HG03025 (cell line): ENCODE measurements at regions not wholly inside any gene's neighbourhood (a gene's known extent, or its start where the extent isn't known, plus 50 kb on each side); places are given as distances from the start of the nearest gene placed in this dataset.

Experiments
- ATAC-seq: cut with Tn5 transposase; IDR thresholded peaks from one replicate; pipeline ENCODE4 v1.9.1; 2021; ENCODE audit warnings: mild to moderate bottlenecking, moderate library complexity; ENCODE audit not compliant: unreplicated experiment, low FRiP score

DNA sequence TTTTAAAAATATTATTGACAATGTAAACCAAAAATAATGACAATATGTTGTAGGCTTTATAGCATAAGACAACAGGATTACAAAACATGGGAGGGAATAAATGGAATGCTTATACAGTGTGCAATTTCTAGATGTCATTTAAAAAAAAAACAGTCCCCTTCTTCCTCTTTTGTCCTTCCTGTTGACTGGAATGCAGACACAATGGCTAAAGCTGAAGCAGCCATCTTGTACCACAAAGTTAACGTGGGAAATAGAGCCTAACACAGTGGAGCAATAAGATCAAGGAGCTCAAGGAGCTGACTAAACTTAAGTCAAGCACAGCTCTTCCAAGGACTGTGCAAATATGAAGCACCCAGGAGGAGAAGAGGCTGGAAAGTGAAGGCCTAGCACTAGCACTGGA lies 208.1 kb downstream of the ARHGAP12 start:
- no peak for ATAC-seq

DNA sequence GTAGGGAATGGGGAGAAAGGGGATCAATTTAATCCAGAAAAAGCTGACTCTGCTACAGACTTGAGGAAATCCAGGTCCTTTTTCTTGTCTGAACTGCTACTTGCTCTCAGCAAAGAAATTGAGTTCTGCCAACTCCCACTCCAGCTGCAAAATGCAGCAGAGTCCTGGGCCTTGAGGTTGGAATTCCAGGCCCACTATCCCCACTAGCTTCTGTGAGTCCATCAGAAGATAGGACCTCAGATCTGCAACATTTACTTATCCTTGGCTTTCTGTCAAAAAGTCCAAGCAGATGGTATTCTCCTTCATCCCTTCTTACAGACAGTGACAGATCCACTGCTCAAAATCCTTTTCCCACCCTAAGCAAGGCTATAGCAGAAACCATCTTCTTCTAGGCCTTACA lies 219.2 kb downstream of the ARHGAP12 start:
- ATAC-seq, result no peak

- ATAC-seq, result no peak
Measured at GRCh38 chr10:31709028-31709427, 219.6 kb downstream of the ARHGAP12 start.

- no peak for ATAC-seq
Measured at GRCh38 chr10:31708474-31708873, 220.2 kb downstream of the ARHGAP12 start.

DNA sequence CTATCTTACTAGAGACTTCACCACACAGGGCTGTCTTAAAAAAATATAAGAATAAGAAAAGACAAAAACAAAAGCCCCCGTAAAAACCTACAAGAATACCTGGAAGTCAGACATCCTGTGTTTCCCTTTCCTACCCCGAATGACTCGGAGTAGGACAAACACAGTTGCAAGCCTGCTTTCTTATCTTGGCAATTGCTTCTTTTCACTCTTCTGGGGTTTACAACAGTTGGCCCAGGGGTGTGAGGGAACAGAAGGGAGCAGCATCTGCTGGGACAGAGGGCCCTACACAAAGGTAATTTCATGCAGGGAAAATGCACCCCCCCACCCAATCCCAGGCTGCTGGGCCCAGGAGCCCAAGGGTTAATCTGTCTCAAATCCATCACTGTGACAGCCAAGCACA lies 220.6 kb downstream of the ARHGAP12 start:
- ATAC-seq, result peak; percentile 1

DNA sequence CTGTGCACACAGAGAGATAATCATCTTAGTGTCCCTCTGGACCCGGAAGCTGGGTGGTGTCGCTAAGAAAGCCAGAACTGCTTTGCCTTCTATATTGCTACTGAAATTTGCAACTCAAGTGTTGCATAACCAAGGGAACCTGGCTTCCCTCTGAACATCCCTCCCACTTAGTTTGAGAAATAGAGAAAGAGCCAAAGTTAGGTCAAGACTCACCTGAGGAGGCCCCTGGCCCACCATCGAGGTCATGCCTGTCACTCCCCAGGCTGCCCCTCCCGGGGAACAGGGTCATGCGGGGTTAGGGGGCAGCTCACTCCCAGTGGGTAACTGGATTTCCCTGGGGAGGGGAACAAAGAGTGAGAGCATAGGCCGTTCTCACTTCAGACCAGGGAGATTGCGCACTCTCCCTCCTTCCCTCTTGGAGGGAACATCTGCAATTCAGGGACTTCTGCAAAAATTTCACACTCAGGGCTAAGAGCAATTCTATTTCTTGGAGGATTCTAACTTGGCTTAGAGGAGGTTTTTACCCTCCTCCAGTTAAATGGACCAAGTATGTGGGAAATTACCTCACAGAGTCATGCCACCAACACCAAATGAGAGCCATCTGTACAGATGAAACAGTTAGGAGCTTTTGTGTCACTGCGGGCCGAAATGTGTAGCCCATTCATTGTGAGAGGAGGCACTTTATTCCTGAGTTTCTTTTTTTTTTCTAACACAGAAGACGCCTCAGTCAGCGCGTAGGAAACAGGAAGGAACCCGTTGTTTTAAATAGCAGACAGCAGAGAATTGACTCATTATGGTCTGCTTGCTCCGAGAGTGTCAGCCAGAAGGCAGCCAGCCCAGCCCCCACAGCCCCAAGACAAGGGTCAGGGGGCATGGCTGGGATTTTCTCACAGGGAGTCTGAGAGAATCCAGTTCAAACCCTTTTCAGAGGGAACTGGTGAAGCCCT lies 221.3 kb downstream of the ARHGAP12 start:
- ATAC-seq, result peak; percentile 82

GRCh38 chr10:31706464-31707092 lies 222.1 kb downstream of the ARHGAP12 start:
- ATAC-seq, result no peak

GRCh38 chr10:31705136-31705535 lies 223.5 kb downstream of the ARHGAP12 start:
- no peak for ATAC-seq

DNA sequence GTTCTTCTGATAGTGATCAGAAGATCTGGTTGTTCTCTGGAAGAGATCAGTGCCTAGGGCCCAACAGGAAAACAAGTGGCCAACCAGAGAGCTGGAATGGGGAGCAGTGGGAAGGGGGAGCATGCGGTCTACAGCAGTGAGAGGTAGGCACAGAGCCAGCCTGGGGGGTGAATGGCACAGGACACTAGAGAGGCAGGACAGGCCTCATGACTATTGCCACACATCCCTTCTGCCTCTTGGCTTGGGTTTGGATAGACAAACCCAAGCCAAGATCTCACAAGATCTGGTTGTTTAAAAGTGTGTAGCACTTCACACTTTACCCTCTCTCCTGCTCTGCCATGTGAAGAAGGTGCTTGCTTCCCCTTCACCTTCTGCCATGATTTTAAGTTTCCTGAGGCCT lies 224.4 kb downstream of the ARHGAP12 start:
- ATAC-seq, result no peak

GRCh38 chr10:31702954-31703353 lies 225.7 kb downstream of the ARHGAP12 start:
- ATAC-seq, result no peak

- no peak for ATAC-seq
Measured at GRCh38 chr10:31702005-31702404, 226.6 kb downstream of the ARHGAP12 start.

GRCh38 chr10:31701546-31701945 lies 227.1 kb downstream of the ARHGAP12 start:
- ATAC-seq, result no peak

DNA sequence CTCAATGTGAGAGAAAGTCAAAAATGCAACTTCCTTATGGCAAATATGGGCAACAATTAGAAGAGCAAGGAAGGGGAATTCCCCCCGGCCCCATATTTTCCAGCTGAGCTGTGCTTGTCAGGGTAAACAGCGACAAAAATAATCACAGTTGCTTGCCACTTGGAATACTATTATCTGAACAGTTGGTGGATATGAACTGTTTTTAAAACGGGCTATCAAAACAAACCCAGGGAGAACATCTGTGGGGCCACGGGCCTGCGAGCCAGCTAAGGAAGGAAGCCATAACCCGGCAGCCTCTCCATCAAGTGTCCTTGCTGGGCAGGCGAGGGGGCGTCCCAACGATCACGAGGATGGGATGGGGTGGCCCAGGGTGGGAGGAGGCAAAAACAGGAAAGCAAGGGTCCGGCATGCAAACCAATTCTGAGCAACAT lies 228.4 kb downstream of the ARHGAP12 start:
- no peak for ATAC-seq

GRCh38 chr10:31698181-31698830 lies 230.3 kb downstream of the ARHGAP12 start:
- ATAC-seq, result no peak

- no peak for ATAC-seq
Measured at GRCh38 chr10:31697271-31698180, 231.1 kb downstream of the ARHGAP12 start.

DNA sequence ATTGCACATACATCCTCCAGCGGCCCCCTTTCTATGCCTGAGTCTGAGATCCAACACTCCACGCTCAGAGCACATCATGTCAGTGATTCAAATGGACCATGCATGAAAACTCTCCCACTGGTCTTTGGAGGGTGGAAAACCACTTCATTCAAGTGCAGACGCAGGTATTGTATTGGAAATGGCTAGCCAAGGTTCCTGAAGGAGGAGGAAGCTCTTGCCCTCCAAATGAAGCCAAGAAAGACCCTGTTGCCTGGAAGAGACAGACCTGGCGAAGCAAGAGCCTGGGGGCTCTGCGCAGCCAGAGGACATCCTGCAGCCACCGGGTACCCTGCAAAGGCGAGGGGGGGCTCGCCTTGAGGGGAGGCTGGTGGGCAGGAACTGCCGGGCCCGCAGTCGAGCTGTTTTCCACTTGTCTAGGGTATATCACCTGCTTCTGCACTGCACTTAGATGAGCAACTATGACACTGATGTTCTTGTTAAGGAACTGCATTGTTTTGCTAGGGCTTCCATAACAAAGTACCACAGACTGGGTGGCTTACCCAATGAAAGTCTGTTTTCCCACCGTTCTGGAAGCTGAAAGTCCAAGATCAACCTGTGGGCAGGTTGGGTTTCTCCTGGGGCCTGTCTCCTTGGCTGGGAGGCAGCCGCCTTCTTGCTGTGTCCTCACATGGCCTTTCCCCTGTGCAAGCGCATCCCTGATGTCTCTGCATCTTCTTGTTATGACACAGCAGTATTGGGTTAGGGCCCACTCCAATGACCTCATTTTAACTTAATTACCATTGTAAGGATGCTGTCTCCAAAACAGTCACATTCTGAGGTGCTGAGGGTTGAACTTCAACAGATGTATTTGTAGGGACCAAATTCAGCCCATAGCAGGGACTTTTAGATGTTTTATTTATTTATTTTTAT lies 233.4 kb downstream of the ARHGAP12 start:
- ATAC-seq, result no peak

GRCh38 chr10:31694126-31694685 lies 234.4 kb downstream of the ARHGAP12 start:
- no peak for ATAC-seq

GRCh38 chr10:31693491-31693890 lies 235.1 kb downstream of the ARHGAP12 start:
- no peak for ATAC-seq

DNA sequence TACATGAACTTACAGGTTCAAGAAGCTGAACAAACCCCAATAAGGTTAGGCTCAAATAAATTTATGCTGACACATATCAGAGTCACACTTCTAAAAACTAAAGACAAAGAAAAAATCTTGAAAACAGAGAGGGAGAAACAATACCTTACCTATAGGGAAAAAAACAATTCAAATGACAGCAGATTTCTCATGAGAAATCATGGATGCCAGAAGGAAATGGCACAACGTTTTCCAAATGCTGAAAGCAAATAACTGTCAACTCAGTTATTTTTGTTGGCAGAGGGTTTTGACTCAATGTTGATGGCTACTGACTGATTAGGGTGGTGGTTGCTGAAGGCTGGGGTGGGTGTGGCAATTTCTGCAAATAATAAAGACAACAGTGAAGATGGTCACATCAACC lies 239.4 kb downstream of the ARHGAP12 start:
- ATAC-seq, result no peak
